ENCODE measurements at regions not wholly inside any gene's neighbourhood (a gene's known extent, or its start where the extent isn't known, plus 50 kb on each side); places are given as distances from the start of the nearest gene placed in this dataset.

GRCh38 chr22:49676783-49677494 lies 150.7 kb downstream of the BRD1 start:
- TF ChIP-seq CTCF (IDR thresholded peaks at IDR 0.05) = no peak
- TF ChIP-seq POLR2A (IDR thresholded peaks at IDR 0.05) = no peak

All from esophagus squamous epithelium (tissue), 4 donors.